Tibial nerve (tissue), 3 donors: ENCODE measurements at regions not wholly inside any gene's neighbourhood (a gene's known extent, or its start where the extent isn't known, plus 50 kb on each side); places are given as distances from the start of the nearest gene placed in this dataset.

Experiments used
- CTCF ChIP-seq, 5 experiments: fragments of 200-600 bp in 3 of 5; fragments of 450-650 bp in 2 of 5; sonication (generic) in 3 of 5; IDR thresholded peaks; one replicate each; pipeline ENCODE4 v1.5.1; 2016 to 2019; ENCODE audit warnings: antibody characterized with exemption in 5 of 5, mild to moderate bottlenecking in 3 of 5, moderate library complexity in 2 of 5
- POLR2A ChIP-seq, 2 donors: fragments of 450-650 bp; IDR thresholded peaks; one replicate each; pipeline ENCODE4 v1.6.1; 2017; ENCODE audit warnings: antibody characterized with exemption in 2 of 2, mild to moderate bottlenecking in 2 of 2, moderate library complexity in 2 of 2

GRCh38 chr5:74415695-74416102 lies 224.8 kb downstream of the ENC1 start:
- no peak for TF ChIP-seq CTCF (IDR thresholded peaks at IDR 0.05)
- no peak for TF ChIP-seq POLR2A (IDR thresholded peaks at IDR 0.05)
